CD14-positive monocyte (primary cell): ENCODE measurements at regions not wholly inside any gene's neighbourhood (a gene's known extent, or its start where the extent isn't known, plus 50 kb on each side); places are given as distances from the start of the nearest gene placed in this dataset.

ENCODE experiments used
- DNase-seq, 3 donors: peaks; one replicate each; pipeline ENCODE4 v3.0.0-alpha.2; 2011 to 2022
- H2AFZ ChIP-seq: 2 replicates; pipeline ENCODE4 v1.6.0; 2012; ENCODE audit warnings: mild to moderate bottlenecking, low read depth, low read length, inconsistent platforms; ENCODE audit not compliant: insufficient read depth, poor library complexity, severe bottlenecking
- H3K27ac ChIP-seq, 2 donors: 1 replicate in 1 of 2; 2 replicates in 1 of 2; pipeline ENCODE4 v1.5.1; 2012 to 2013; ENCODE audit warnings: low read length in 2 of 2, control low read depth in 1 of 2, inconsistent platforms in 1 of 2, low read depth in 1 of 2, mild to moderate bottlenecking in 1 of 2
- H3K27me3 ChIP-seq, 2 donors: one replicate each; pipeline versions ENCODE4 v1.6.0 to v1.6.1; 2011 to 2013; ENCODE audit warnings: low read length in 2 of 2; ENCODE audit not compliant: control insufficient read depth in 2 of 2, insufficient read depth in 2 of 2
- H3K36me3 ChIP-seq, 2 donors: replicated peaks in 1 of 2; 1 replicate in 1 of 2; 2 replicates in 1 of 2; pipeline versions ENCODE4 v1.5.1 to v1.6.1; 2012 to 2013; ENCODE audit warnings: low read length in 2 of 2, control low read depth in 1 of 2, inconsistent platforms in 1 of 2, mild to moderate bottlenecking in 1 of 2; ENCODE audit not compliant: insufficient read depth in 2 of 2, control insufficient read depth in 1 of 2
- H3K4me1 ChIP-seq, 2 donors: 1 replicate in 1 of 2; 2 replicates in 1 of 2; pipeline versions ENCODE4 v1.5.1 to v1.6.1; 2012 to 2013; ENCODE audit warnings: low read length in 2 of 2, control low read depth in 1 of 2, inconsistent platforms in 1 of 2, mild to moderate bottlenecking in 1 of 2, moderate library complexity in 1 of 2; ENCODE audit not compliant: insufficient read depth in 2 of 2, control insufficient read depth in 1 of 2
- H3K4me2 ChIP-seq: replicated peaks from 2 replicates; pipeline ENCODE3; 2012; ENCODE audit warnings: low read length, moderate library complexity, mild to moderate bottlenecking; ENCODE audit not compliant: poor library complexity, severe bottlenecking; ENCODE audit errors: extremely low read depth
- H3K4me3 ChIP-seq, 3 experiments: fragments of 200-600 bp in 1 of 3; sonication (generic) in 1 of 3; replicated peaks in 1 of 3; 1 replicate in 2 of 3; 2 replicates in 1 of 3; pipeline ENCODE4 v1.5.1; 2011 to 2013; ENCODE audit warnings: low read length in 3 of 3, mild to moderate bottlenecking in 3 of 3, control low read depth in 2 of 3, low read depth in 2 of 3, inconsistent platforms in 1 of 3, moderate library complexity in 1 of 3
- H3K79me2 ChIP-seq: 2 replicates; pipeline ENCODE4 v1.6.0; 2012; ENCODE audit warnings: mild to moderate bottlenecking, control low read depth, inconsistent platforms, low read length, moderate library complexity; ENCODE audit not compliant: insufficient read depth
- H3K9ac ChIP-seq: 2 replicates; pipeline ENCODE4 v1.6.0; 2017; ENCODE audit warnings: low read length, mild to moderate bottlenecking; ENCODE audit not compliant: insufficient read depth, poor library complexity, severe bottlenecking
- H3K9me3 ChIP-seq, 2 donors: replicated peaks in 1 of 2; 1 replicate in 1 of 2; 2 replicates in 1 of 2; pipeline versions ENCODE4 v1.5.1 to v1.6.1; 2012 to 2013; ENCODE audit warnings: low read length in 2 of 2, control low read depth in 1 of 2; ENCODE audit not compliant: control insufficient read depth in 1 of 2, insufficient read depth in 1 of 2
- H4K20me1 ChIP-seq: 2 replicates; pipeline ENCODE4 v1.6.0; 2012; ENCODE audit warnings: mild to moderate bottlenecking, low read length, control low read depth, moderate library complexity; ENCODE audit not compliant: insufficient read depth
- H3K27ac Mint-ChIP-seq, 7 donors: one replicate each; pipeline ENCODE4 v1.8.0; 2020; ENCODE audit warnings: mild to moderate bottlenecking in 7 of 7, mixed read lengths in 7 of 7, moderate library complexity in 6 of 7, inconsistent platforms in 2 of 7
- H3K27me3 Mint-ChIP-seq, 3 donors: one replicate each; pipeline ENCODE4 v1.8.0; 2021 to 2022; ENCODE audit warnings: low read depth in 3 of 3, mild to moderate bottlenecking in 3 of 3, mixed read lengths in 3 of 3, moderate library complexity in 3 of 3, inconsistent platforms in 1 of 3
- H3K36me3 Mint-ChIP-seq, 2 donors: one replicate each; pipeline ENCODE4 v1.8.0; 2020; ENCODE audit warnings: mixed read lengths in 2 of 2, inconsistent platforms in 1 of 2, mild to moderate bottlenecking in 1 of 2
- H3K4me1 Mint-ChIP-seq: one replicate; pipeline ENCODE4 v1.8.0; 2020; ENCODE audit warnings: mild to moderate bottlenecking, mixed read lengths
- H3K4me3 Mint-ChIP-seq, 2 donors: one replicate each; pipeline ENCODE4 v1.8.0; 2020; ENCODE audit warnings: mild to moderate bottlenecking in 2 of 2, mixed read lengths in 2 of 2, moderate library complexity in 1 of 2
- H3K9me3 Mint-ChIP-seq, 7 donors: one replicate each; pipeline ENCODE4 v1.8.0; 2020 to 2022; ENCODE audit warnings: mixed read lengths in 7 of 7, mild to moderate bottlenecking in 6 of 7, moderate library complexity in 6 of 7, inconsistent platforms in 2 of 7
- CTCF ChIP-seq: fragments of 200-600 bp; IDR thresholded peaks from one replicate; pipeline ENCODE4 v1.8.0; 2022; ENCODE audit warnings: antibody characterized with exemption, mild to moderate bottlenecking
- WGBS: methylation state at CpG from one replicate; pipeline ENCODE4 v1.1.5; 2013; ENCODE audit warnings: missing lambda C conversion rate; ENCODE audit not compliant: insufficient coverage; 5-methylcytosine and 5-hydroxymethylcytosine counted together
- intact Hi-C, 2 donors: fragments of 100-400 bp; cut with micrococcal nuclease; formaldehyde crosslinking; loops; one replicate each; pipeline versions ENCODE4 v1.15.0 to v1.15.1; 2023

- Mint-ChIP-seq H3K4me3 (no peak overlapping the region), H3K27me3 (peaks cover 6 to 14% (median 10%) of the 10 kb centered on the region in 3 donors), H3K9me3 (peaks cover 0 to 5% (median 1%) of the 10 kb centered on the region in 7 donors), H3K27ac (no peak overlapping the region), H3K36me3 (no peaks in the 10 kb centered on the region), H3K4me1 (peaks cover 7% of the 10 kb centered on the region)
- no peak overlapping the region for H3K27ac ChIP-seq
- H3K4me2 ChIP-seq = no peak overlapping the region
- H3K36me3 ChIP-seq = no peaks in the 10 kb centered on the region
- no peak overlapping the region for H2AFZ ChIP-seq
- no peak for DNase-seq
- peaks cover 0 to 2% of the 10 kb centered on the region in 2 donors for H3K4me1 ChIP-seq
- no peak overlapping the region for H3K4me3 ChIP-seq
- intact Hi-C loops = no loop called here
- TF ChIP-seq CTCF = no peak
- no peaks in the 10 kb centered on the region for H4K20me1 ChIP-seq
- no CpG with 5 or more reads among the region's 1 CpG for WGBS
- H3K9ac ChIP-seq = no peak overlapping the region
- H3K9me3 ChIP-seq = no peaks in the 10 kb centered on the region
- peaks cover 0 to 6% of the 10 kb centered on the region in 2 donors for H3K27me3 ChIP-seq
- no peaks in the 10 kb centered on the region for H3K79me2 ChIP-seq
Measured at GRCh38 chr1:76766381-76766780, 100.9 kb upstream of the ST6GALNAC5 start.

GRCh38 chr1:76769911-76770310 is 97.4 kb upstream of the ST6GALNAC5 start:
- H3K79me2 ChIP-seq = no peaks in the 10 kb centered on the region
- no peak overlapping the region for H3K9ac ChIP-seq
- no peak overlapping the region for H2AFZ ChIP-seq
- no peak overlapping the region for H3K4me3 ChIP-seq
- no peaks in the 10 kb centered on the region for H3K9me3 ChIP-seq
- no peaks in the 10 kb centered on the region for H3K36me3 Mint-ChIP-seq
- no peak overlapping the region for H3K27ac ChIP-seq
- H4K20me1 ChIP-seq = no peaks in the 10 kb centered on the region
- H3K4me1 Mint-ChIP-seq = no peaks in the 10 kb centered on the region
- H3K9me3 Mint-ChIP-seq = peaks cover 0 to 3% (median 1%) of the 10 kb centered on the region in 7 donors
- H3K36me3 ChIP-seq = no peaks in the 10 kb centered on the region
- whole genome bisulfite sequencing = no CpG with 5 or more reads among the region's 2 CpGs
- H3K27me3 Mint-ChIP-seq = peaks cover 3 to 8% (median 5%) of the 10 kb centered on the region in 3 donors
- peaks cover 0 to 6% of the 10 kb centered on the region in 2 donors for H3K27me3 ChIP-seq
- intact Hi-C loops = no loop called here
- no peak for DNase-seq
- H3K4me2 ChIP-seq = no peak overlapping the region
- no peak overlapping the region for H3K4me3 Mint-ChIP-seq
- no peak overlapping the region for H3K27ac Mint-ChIP-seq
- H3K4me1 ChIP-seq = no peaks in the 10 kb centered on the region
- TF ChIP-seq CTCF = no peak
